ENCODE measurements at regions not wholly inside any gene's neighbourhood (a gene's known extent, or its start where the extent isn't known, plus 50 kb on each side); places are given as distances from the start of the nearest gene placed in this dataset.

DNA sequence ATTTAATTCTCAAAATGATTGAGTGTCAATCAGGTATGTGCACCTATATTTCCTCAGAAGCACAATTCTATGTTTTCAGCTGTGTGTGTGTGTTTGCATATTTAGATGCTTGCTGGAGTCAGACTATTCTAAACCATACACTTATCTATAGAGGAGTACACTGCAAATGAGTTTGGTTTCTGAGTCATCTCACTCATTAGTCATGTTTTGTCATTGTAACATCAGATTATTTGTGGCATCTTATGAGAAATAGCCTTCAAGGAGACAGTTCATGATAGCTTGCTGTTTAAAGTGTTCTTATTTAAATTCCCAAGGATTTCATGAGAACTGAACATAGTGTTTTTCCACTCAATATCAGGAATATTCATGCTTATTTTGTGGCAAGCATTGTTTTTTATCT, 535.1 kb downstream of the NLGN4Y start:
- peak; percentile 18 for DNase-seq (ENCODE audit: low read depth)

DNA sequence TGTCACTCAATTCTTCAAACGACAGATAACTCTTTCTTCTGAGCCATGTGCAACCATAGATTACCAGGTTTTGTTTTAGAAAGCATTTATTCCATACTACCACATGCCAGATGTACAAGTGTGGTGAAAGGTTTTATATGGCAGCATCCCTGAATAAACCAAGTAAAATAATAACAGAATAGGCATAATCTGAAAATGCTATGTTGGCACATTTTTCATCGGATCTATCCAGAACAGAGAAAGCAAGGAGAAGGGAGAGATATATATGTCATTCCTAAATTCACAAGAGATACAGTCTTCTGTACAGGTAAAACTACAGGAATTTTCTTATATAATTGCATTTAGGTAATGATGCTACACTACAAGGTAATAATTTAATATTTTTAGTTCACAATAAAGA, 547.8 kb downstream of the NLGN4Y start:
- no peak for DNase-seq (ENCODE audit: low read depth)

DNA sequence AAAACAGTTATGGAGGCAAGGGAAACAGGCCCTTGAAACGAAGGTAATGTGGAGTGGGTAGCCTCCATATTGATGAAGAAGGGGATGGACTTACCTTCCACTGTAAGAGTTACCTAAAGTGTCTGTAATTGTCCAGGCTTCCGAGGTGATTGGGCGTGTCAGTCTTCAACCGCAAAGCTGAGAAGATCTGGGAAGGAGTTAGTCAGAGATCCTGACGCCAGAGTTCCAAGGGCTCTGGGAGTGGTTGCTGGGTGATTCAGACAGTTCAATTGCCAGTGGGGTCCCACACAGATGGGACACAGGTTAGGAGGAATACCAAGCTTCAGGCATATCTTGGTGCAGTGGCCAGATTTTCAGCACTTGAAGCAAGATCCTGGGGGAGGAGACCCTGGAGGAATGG, 577.0 kb downstream of the NLGN4Y start:
- DNase-seq (ENCODE audit: low read depth) = no peak

Data from amniotic epithelial cell (primary cell).